HK-2 (cell line): ENCODE measurements at regions not wholly inside any gene's neighbourhood (a gene's known extent, or its start where the extent isn't known, plus 50 kb on each side); places are given as distances from the start of the nearest gene placed in this dataset.

ENCODE experiments used
- DNase-seq: peaks from one replicate; pipeline ENCODE4 v3.0.0-alpha.2; 2018; ENCODE audit not compliant: unreplicated experiment

- DNase-seq, result no peak
Observed at GRCh38 chr2:3062476-3063260, 314.9 kb downstream of the EIPR1 start.

- DNase-seq, result no peak
Observed at GRCh38 chr2:3060049-3060448, 317.6 kb downstream of the EIPR1 start.

DNA sequence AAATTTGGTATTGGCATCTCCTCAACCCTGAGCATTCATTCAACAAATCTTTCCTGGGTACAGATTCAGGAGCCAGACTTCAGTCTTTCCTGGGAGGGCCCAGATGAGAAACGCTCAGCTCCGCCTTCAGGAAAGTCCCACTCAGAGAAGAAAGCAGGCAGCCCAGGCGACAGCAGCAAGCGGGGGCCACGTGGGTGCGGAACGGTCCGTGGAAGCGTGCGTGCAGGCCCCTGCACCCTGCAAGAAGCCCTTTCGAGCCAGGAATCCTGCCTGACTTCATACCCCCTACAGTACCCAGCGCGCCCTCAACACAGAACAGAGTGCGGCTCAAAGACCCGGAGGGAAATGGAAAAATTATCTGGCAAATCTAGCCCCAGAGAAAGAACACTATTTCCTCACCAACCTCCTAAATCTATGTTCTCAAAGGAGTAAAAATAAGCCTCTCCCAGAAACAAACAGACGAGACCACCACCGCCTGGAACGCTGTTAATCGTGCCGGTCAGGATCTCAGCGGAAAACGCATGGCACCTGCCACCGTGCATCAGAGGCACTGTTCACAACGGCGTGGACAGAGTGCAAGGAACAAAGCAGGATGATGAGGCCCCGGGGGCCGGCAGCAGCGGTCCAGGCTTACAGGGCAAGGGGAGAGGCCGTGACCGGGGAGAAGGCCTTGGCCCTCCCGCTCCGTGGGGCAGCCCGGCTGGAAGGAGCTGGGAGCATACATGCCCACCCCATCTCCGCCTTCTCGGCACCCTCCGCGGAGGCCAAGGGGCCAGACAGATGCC is 318.3 kb downstream of the EIPR1 start:
- DNase-seq, result no peak

- DNase-seq, result no peak
Observed at GRCh38 chr2:3054066-3054465, 323.6 kb downstream of the EIPR1 start.

DNA sequence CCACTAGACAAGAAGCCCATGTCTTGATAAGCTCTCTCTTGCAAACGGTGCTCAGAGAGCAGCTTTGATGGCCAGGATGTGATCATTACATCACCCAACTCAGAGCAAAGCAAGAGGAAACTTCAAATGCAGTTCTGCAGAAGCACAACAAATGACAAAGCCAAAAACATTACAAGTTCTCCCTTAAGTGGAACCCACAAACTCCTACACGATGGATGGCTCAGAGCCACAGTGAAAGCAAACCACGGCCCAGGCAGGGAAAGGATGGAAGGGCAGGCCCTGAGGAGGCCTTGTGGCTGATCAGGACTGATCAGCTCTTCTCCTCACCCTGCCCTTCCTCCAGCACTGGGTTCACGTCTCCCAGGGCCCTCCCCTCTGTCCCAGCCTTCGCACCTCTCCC is 326.4 kb downstream of the EIPR1 start:
- no peak for DNase-seq

GRCh38 chr2:3046170-3046865 is 331.3 kb downstream of the EIPR1 start:
- no peak for DNase-seq

DNA sequence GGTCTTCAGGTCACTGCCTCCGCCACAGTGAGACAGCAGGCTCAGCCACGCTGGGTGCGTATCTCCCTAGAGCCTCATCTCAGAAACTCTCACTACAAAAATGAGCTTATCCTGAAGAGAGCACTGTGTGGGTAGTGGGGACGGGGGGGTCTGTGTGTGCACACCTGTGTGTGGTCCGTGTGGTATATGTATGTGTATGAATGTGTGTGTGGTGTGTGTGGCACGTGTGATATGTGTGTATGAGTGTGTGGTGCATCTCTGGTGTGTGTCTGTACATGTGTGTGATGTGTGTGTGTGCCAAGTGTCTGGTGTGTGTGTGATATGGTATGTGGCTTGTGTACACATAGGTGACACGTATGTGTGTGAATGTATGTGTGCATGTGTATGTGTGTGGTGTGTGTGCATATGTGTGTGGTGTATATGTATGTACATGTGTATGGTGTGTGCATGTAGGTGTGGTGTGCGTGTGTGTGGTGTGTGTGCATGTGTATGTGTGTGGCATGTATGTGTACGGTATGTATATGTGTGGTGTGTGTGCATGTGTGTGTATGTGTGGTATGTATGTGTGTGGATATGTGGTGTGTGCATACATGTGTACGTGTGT is 332.2 kb downstream of the EIPR1 start:
- DNase-seq, result no peak

GRCh38 chr2:3044587-3045317 is 332.9 kb downstream of the EIPR1 start:
- DNase-seq, result no peak

- no peak for DNase-seq
Observed at GRCh38 chr2:3043726-3044125, 333.9 kb downstream of the EIPR1 start.

- no peak for DNase-seq
Observed at GRCh38 chr2:3042601-3043585, 334.7 kb downstream of the EIPR1 start.

- no peak for DNase-seq
Observed at GRCh38 chr2:3041841-3042600, 335.6 kb downstream of the EIPR1 start.

DNA sequence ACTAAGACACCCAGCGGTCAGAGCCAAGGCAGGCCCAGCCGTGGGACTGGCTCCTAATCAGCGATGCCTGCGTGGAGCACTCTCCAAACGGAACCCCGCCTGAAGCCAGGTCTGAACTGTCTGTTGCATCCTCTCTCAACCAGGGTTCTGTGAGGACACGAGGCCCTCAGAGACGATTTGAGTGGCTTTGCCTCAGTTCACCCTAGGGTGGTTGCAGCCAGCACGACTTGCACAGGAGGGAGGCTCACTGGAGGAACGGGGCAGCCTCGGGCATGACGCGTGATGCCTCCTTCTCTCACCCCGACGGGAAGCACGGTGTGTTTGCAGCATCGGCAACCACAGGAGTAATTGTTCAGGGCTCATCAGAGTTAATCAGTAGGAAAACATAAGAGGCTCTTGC is 336.4 kb downstream of the EIPR1 start:
- DNase-seq, result no peak

GRCh38 chr2:3040496-3041140 is 337.0 kb downstream of the EIPR1 start:
- no peak for DNase-seq

DNA sequence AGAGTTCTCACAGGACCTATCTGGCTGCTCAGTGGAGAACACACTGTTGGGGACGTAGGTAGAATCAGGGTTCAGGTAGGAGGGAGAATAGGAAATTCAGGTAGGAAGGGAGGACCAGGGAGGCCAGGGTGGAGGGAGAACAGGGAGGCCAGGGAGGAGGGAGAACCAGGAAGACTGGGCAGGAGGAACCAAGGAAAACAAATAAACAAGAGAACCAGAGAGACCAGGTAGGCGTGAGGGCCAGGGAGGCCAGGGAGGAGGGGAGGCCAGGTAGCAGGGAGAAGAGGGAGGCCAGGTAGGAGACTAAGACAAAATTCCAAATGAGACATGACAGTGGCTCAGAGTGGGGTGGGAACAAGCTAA is 337.6 kb downstream of the EIPR1 start:
- no peak for DNase-seq

DNA sequence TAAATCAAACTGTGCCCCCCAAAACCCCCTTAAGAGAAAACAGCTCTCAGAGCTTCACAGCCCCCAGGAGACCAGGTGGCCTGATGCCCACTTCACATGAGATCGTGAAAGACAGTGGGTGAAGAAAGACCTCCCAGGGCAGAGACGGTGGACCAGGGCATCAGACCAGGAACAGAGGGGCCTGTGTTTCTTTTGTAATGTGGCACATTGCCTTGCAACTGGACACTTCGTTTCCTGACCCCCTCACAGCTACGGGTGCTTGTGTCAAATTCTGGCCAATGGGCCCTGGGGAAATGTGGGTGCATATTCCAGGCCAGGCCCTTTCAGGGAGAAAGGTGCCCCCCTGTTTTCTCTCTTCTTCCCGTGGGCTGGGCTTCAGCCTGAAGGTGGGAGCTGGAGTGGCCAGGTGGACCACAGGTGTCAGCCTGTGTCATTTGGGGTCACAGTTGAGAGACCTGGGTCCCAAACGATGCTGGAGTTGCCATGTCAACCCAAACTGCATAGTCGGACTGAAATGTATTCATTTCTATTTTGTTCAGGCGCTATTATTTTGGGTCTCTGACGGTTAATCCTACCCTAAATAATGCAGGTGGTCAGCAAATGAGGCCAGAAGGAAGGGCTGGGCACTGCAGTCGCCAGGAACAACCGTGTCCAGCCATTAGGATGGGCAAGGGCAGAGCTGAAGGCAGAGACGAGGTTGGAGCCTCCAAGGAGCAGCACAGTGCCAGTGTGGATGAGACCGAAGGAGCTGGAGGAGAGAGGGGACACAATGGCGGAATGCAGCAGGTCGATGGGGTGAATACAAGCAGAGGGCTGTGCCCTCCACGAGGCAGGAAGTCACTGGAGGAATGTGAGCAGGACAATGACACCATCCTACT is 338.2 kb downstream of the EIPR1 start:
- no peak for DNase-seq

DNA sequence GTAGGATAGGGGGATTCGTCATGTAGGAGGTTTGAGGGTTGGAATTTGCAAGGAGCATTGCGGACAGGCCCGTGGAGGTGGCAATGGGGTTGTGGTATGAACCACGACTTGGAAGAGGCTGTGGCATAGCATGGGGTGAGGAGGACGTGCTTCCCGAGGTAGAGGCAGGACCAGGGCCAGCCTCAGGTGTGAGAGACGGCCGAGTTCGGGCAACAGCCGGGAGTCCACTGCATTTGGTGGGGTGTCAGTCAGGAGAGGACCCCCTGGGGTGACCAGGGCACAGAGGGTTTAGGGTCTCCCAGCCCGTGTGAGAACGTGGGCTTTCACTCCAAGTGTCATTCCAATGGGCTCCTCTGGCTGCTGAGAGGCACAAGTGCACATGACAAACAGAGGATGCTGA is 339.0 kb downstream of the EIPR1 start:
- DNase-seq, result no peak

GRCh38 chr2:3037196-3038194 is 340.1 kb downstream of the EIPR1 start:
- DNase-seq, result no peak
